C4-2B (cell line): ENCODE measurements at regions not wholly inside any gene's neighbourhood (a gene's known extent, or its start where the extent isn't known, plus 50 kb on each side); places are given as distances from the start of the nearest gene placed in this dataset.

Source experiments
- ZFX ChIP-seq: fragments of 450-650 bp; IDR thresholded peaks from 2 replicates; pipeline ENCODE4 v1.6.1; 2017
- TF ChIP-seq, protein P1 (sequence below): fragments of 450-650 bp; conservative IDR thresholded peaks from 2 replicates; pipeline ENCODE4 v1.5.1; 2017; ENCODE audit warnings: mild to moderate bottlenecking

DNA sequence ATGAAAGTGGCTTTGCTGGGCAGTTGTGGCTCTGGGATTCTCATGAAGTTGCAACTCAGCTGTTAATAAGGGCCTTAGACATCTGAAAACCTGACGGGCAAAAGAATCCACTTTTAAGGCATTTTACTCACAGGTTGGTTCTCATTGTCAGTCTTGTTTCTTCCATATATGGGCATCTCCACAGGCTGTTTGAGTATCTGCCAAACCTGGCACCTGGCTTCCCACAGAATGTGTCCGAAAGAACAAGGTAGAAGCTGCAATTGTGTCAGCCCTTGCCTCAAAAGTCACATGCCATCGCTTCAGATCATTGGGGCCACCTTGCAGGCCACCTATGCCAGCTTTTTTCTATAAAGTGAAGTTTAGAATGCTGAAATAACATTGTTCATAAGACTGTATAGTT, 102.4 kb downstream of the KCTD12 start:
- TF ChIP-seq, protein P1, sequence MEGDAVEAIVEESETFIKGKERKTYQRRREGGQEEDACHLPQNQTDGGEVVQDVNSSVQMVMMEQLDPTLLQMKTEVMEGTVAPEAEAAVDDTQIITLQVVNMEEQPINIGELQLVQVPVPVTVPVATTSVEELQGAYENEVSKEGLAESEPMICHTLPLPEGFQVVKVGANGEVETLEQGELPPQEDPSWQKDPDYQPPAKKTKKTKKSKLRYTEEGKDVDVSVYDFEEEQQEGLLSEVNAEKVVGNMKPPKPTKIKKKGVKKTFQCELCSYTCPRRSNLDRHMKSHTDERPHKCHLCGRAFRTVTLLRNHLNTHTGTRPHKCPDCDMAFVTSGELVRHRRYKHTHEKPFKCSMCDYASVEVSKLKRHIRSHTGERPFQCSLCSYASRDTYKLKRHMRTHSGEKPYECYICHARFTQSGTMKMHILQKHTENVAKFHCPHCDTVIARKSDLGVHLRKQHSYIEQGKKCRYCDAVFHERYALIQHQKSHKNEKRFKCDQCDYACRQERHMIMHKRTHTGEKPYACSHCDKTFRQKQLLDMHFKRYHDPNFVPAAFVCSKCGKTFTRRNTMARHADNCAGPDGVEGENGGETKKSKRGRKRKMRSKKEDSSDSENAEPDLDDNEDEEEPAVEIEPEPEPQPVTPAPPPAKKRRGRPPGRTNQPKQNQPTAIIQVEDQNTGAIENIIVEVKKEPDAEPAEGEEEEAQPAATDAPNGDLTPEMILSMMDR: no peak
- no peak for TF ChIP-seq ZFX
